Liver (tissue), 8 donors: ENCODE measurements at regions not wholly inside any gene's neighbourhood (a gene's known extent, or its start where the extent isn't known, plus 50 kb on each side); places are given as distances from the start of the nearest gene placed in this dataset.

Experiments
- DNase-seq: peaks from one replicate; pipeline ENCODE4 v3.0.0-alpha.2; 2017; ENCODE audit warnings: low spot score
- H3K27ac ChIP-seq, 2 donors: one replicate each; pipeline ENCODE4 v1.7.0; 2013; ENCODE audit warnings: inconsistent platforms in 2 of 2, low read length in 2 of 2, control low read depth in 1 of 2, low read depth in 1 of 2, mild to moderate bottlenecking in 1 of 2
- H3K27me3 ChIP-seq, 4 donors: one replicate each; pipeline versions ENCODE4 v1.6.1 to v1.7.0; 2013; ENCODE audit warnings: low read length in 3 of 4, inconsistent platforms in 1 of 4, mild to moderate bottlenecking in 1 of 4, moderate library complexity in 1 of 4; ENCODE audit not compliant: control insufficient read depth in 4 of 4, insufficient read depth in 4 of 4
- H3K36me3 ChIP-seq, 4 donors: one replicate each; pipeline versions ENCODE4 v1.6.1 to v1.7.0; 2013; ENCODE audit warnings: low read length in 3 of 4, mild to moderate bottlenecking in 3 of 4, low read depth in 1 of 4, moderate library complexity in 1 of 4; ENCODE audit not compliant: control insufficient read depth in 4 of 4, insufficient read depth in 3 of 4
- H3K4me1 ChIP-seq, 4 donors: one replicate each; pipeline versions ENCODE4 v1.6.1 to v1.7.0; 2013; ENCODE audit warnings: low read length in 3 of 4, mild to moderate bottlenecking in 3 of 4, moderate library complexity in 1 of 4; ENCODE audit not compliant: control insufficient read depth in 4 of 4, insufficient read depth in 4 of 4
- H3K4me3 ChIP-seq, 3 donors: one replicate each; pipeline versions ENCODE4 v1.6.1 to v1.7.0; 2013; ENCODE audit warnings: low read length in 3 of 3, control low read depth in 1 of 3, low read depth in 1 of 3, mild to moderate bottlenecking in 1 of 3
- H3K9ac ChIP-seq, 2 donors: one replicate each; pipeline ENCODE4 v1.7.0; 2013; ENCODE audit warnings: low read length in 2 of 2, mild to moderate bottlenecking in 2 of 2, moderate library complexity in 2 of 2, control low read depth in 1 of 2, low read depth in 1 of 2
- H3K9me3 ChIP-seq, 4 donors: one replicate each; pipeline versions ENCODE4 v1.6.1 to v1.7.0; 2013; ENCODE audit warnings: low read length in 3 of 4; ENCODE audit not compliant: control insufficient read depth in 4 of 4
- EGR1 ChIP-seq, 2 donors: IDR thresholded peaks; 2 replicates each; pipeline ENCODE4 v1.6.1; 2016 to 2018; ENCODE audit warnings: antibody characterized with exemption in 2 of 2, low read depth in 2 of 2
- FOXA1 ChIP-seq: IDR thresholded peaks from 2 replicates; pipeline ENCODE4 v1.6.1; 2016; ENCODE audit warnings: antibody characterized with exemption
- FOXA2 ChIP-seq: IDR thresholded peaks from 2 replicates; pipeline ENCODE4 v1.6.1; 2016; ENCODE audit warnings: antibody characterized with exemption
- GABPA ChIP-seq, 2 donors: IDR thresholded peaks in 1 of 2; conservative IDR thresholded peaks in 1 of 2; 2 replicates each; pipeline ENCODE4 v1.6.1; 2016; ENCODE audit warnings: antibody characterized with exemption in 2 of 2, mild to moderate bottlenecking in 1 of 2, moderate library complexity in 1 of 2
- HNF4A ChIP-seq, 2 donors: conservative IDR thresholded peaks; 2 replicates each; pipeline ENCODE4 v1.6.1; 2016; ENCODE audit warnings: antibody characterized with exemption in 2 of 2, mild to moderate bottlenecking in 2 of 2
- HNF4G ChIP-seq: IDR thresholded peaks from 2 replicates; pipeline ENCODE4 v1.6.1; 2016; ENCODE audit warnings: antibody characterized with exemption
- JUND ChIP-seq, 2 donors: IDR thresholded peaks; 2 replicates each; pipeline ENCODE4 v1.6.1; 2016; ENCODE audit warnings: antibody characterized with exemption in 2 of 2
- NR2F2 ChIP-seq: IDR thresholded peaks from 2 replicates; pipeline ENCODE4 v1.6.1; 2016; ENCODE audit warnings: antibody characterized with exemption
- RAD21 ChIP-seq, 2 donors: IDR thresholded peaks; 2 replicates each; pipeline ENCODE4 v1.6.1; 2016; ENCODE audit warnings: antibody characterized with exemption in 2 of 2, mild to moderate bottlenecking in 2 of 2
- RXRA ChIP-seq, 2 donors: IDR thresholded peaks; 2 replicates each; pipeline ENCODE4 v1.6.1; 2017 to 2018; ENCODE audit warnings: antibody characterized with exemption in 2 of 2, mild to moderate bottlenecking in 1 of 2
- SP1 ChIP-seq: IDR thresholded peaks from 2 replicates; pipeline ENCODE4 v1.6.1; 2018; ENCODE audit warnings: antibody characterized with exemption, mild to moderate bottlenecking
- TAF1 ChIP-seq: conservative IDR thresholded peaks from 2 replicates; pipeline ENCODE4 v1.6.1; 2016; ENCODE audit warnings: antibody characterized with exemption, mild to moderate bottlenecking
- YY1 ChIP-seq: IDR thresholded peaks from 2 replicates; pipeline ENCODE4 v1.6.1; 2016; ENCODE audit warnings: antibody characterized with exemption, mild to moderate bottlenecking
- WGBS: extraction: QIAGEN DNeasy Blood & Tissue Kit; methylation state at CpG from one replicate; pipeline ENCODE4 v1.1.7; 2013; 5-methylcytosine and 5-hydroxymethylcytosine counted together
- TF ChIP-seq, protein P1 (sequence below): fragments of 150-350 bp; IDR thresholded peaks from 2 replicates; pipeline ENCODE4 v1.5.1; 2017; ENCODE audit warnings: improper control_type of control experiment, low read depth, low read length; ENCODE audit not compliant: missing input control
- TF ChIP-seq, protein P2 (sequence below): IDR thresholded peaks from 2 replicates; pipeline ENCODE4 v1.6.1; 2016; ENCODE audit warnings: antibody characterized with exemption
- TF ChIP-seq, protein P3 (sequence below): IDR thresholded peaks from 2 replicates; pipeline ENCODE4 v1.6.1; 2016; ENCODE audit warnings: antibody characterized with exemption
- TF ChIP-seq, protein P4 (sequence below): IDR thresholded peaks from 2 replicates; pipeline ENCODE4 v1.6.1; 2016; ENCODE audit warnings: antibody characterized with exemption, mild to moderate bottlenecking
- TF ChIP-seq, protein P5 (sequence below): IDR thresholded peaks from 2 replicates; pipeline ENCODE4 v1.6.1; 2016; ENCODE audit warnings: antibody characterized with exemption
- donor health status: healthy.
- donor health status: healthy.
- donor health status: healthy.
- donor health status: healthy.
- donor health status: healthy.

DNA sequence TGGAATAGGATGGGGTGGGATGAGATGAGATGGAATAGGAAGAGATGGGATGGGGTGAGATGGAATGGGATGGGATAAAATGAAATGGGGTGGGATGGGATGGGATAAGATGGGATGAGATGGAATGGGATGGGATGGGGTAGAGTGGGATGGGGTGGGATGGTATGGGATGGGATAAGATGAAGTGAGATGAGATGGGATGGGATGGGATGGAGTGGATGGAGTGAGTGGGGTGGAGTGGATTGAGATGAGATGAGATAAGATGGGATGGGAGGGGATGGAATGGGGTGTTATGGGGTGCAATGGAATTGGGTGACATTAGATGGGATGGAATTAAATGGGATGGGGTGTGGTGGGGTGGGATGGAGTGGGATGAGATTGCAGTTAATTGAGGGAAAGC lies 279.2 kb upstream of the CDH5 start:
- Histone ChIP-seq H3K36me3 (no peaks in the 10 kb centered on the region), H3K27me3 (no peaks in the 10 kb centered on the region), H3K4me1 (no peaks in the 10 kb centered on the region), H3K9me3 (no peaks in the 10 kb centered on the region), H3K4me3 (no peak overlapping the region), H3K27ac (no peak overlapping the region), H3K9ac (no peak overlapping the region)
- DNase-seq: no peak
- TF ChIP-seq GABPA (IDR thresholded peaks at IDR 0.05 in 1 of 2, conservative IDR thresholded peaks at IDR 0.05 in 1 of 2): no peak
- no peak for TF ChIP-seq RXRA (IDR thresholded peaks at IDR 0.05)
- no peak for TF ChIP-seq EGR1 (IDR thresholded peaks at IDR 0.05; ENCODE audit: low read depth in 2 of 2)
- TF ChIP-seq YY1: no peak
- no peak for TF ChIP-seq FOXA1
- no peak for TF ChIP-seq HNF4A (conservative IDR thresholded peaks at IDR 0.05)
- no peak for TF ChIP-seq NR2F2
- no peak for TF ChIP-seq RAD21 (IDR thresholded peaks at IDR 0.05)
- TF ChIP-seq, protein P1, sequence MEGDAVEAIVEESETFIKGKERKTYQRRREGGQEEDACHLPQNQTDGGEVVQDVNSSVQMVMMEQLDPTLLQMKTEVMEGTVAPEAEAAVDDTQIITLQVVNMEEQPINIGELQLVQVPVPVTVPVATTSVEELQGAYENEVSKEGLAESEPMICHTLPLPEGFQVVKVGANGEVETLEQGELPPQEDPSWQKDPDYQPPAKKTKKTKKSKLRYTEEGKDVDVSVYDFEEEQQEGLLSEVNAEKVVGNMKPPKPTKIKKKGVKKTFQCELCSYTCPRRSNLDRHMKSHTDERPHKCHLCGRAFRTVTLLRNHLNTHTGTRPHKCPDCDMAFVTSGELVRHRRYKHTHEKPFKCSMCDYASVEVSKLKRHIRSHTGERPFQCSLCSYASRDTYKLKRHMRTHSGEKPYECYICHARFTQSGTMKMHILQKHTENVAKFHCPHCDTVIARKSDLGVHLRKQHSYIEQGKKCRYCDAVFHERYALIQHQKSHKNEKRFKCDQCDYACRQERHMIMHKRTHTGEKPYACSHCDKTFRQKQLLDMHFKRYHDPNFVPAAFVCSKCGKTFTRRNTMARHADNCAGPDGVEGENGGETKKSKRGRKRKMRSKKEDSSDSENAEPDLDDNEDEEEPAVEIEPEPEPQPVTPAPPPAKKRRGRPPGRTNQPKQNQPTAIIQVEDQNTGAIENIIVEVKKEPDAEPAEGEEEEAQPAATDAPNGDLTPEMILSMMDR: no peak
- TF ChIP-seq, protein P2, sequence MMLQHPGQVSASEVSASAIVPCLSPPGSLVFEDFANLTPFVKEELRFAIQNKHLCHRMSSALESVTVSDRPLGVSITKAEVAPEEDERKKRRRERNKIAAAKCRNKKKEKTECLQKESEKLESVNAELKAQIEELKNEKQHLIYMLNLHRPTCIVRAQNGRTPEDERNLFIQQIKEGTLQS: no peak
- no peak for TF ChIP-seq TAF1
- TF ChIP-seq, protein P3, sequence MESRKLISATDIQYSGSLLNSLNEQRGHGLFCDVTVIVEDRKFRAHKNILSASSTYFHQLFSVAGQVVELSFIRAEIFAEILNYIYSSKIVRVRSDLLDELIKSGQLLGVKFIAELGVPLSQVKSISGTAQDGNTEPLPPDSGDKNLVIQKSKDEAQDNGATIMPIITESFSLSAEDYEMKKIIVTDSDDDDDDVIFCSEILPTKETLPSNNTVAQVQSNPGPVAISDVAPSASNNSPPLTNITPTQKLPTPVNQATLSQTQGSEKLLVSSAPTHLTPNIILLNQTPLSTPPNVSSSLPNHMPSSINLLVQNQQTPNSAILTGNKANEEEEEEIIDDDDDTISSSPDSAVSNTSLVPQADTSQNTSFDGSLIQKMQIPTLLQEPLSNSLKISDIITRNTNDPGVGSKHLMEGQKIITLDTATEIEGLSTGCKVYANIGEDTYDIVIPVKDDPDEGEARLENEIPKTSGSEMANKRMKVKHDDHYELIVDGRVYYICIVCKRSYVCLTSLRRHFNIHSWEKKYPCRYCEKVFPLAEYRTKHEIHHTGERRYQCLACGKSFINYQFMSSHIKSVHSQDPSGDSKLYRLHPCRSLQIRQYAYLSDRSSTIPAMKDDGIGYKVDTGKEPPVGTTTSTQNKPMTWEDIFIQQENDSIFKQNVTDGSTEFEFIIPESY: no peak
- TF ChIP-seq FOXA2: no peak
- TF ChIP-seq, protein P4, sequence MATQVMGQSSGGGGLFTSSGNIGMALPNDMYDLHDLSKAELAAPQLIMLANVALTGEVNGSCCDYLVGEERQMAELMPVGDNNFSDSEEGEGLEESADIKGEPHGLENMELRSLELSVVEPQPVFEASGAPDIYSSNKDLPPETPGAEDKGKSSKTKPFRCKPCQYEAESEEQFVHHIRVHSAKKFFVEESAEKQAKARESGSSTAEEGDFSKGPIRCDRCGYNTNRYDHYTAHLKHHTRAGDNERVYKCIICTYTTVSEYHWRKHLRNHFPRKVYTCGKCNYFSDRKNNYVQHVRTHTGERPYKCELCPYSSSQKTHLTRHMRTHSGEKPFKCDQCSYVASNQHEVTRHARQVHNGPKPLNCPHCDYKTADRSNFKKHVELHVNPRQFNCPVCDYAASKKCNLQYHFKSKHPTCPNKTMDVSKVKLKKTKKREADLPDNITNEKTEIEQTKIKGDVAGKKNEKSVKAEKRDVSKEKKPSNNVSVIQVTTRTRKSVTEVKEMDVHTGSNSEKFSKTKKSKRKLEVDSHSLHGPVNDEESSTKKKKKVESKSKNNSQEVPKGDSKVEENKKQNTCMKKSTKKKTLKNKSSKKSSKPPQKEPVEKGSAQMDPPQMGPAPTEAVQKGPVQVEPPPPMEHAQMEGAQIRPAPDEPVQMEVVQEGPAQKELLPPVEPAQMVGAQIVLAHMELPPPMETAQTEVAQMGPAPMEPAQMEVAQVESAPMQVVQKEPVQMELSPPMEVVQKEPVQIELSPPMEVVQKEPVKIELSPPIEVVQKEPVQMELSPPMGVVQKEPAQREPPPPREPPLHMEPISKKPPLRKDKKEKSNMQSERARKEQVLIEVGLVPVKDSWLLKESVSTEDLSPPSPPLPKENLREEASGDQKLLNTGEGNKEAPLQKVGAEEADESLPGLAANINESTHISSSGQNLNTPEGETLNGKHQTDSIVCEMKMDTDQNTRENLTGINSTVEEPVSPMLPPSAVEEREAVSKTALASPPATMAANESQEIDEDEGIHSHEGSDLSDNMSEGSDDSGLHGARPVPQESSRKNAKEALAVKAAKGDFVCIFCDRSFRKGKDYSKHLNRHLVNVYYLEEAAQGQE: no peak
- no peak for TF ChIP-seq SP1

DNA sequence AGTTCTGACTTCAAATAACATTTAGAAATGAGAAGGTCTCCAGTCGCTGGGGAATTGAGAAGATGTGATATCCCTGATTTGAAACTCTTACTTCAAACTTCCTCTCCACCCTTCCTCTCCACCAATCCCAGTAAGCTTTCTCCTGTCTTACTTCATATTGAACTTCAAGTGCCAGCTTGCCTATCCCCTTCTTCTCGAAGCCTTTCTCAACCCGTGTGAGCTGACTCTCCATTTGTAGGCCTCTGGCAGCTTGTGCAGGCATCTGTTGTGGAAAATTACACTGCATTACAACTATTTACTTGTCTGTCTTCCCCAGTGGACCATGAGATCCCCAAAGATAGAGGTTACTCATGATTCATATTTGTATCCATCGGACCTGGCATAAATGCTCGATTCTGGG lies 280.8 kb upstream of the CDH5 start:
- Histone ChIP-seq H3K4me3 (no peak overlapping the region), H3K36me3 (no peaks in the 10 kb centered on the region), H3K27ac (no peak overlapping the region), H3K9me3 (no peaks in the 10 kb centered on the region), H3K27me3 (no peaks in the 10 kb centered on the region), H3K4me1 (no peaks in the 10 kb centered on the region), H3K9ac (no peak overlapping the region)
- WGBS: 78% methylated on average over 5 of the region's 5 CpGs
- no peak for DNase-seq
- no peak for TF ChIP-seq YY1
- no peak for TF ChIP-seq FOXA1
- TF ChIP-seq HNF4A (conservative IDR thresholded peaks at IDR 0.05): no peak
- TF ChIP-seq, protein P2: no peak
- TF ChIP-seq TAF1: no peak
- TF ChIP-seq EGR1 (IDR thresholded peaks at IDR 0.05; ENCODE audit: low read depth in 2 of 2): no peak
- TF ChIP-seq GABPA (IDR thresholded peaks at IDR 0.05 in 1 of 2, conservative IDR thresholded peaks at IDR 0.05 in 1 of 2): no peak
- TF ChIP-seq SP1: no peak
- no peak for TF ChIP-seq RXRA (IDR thresholded peaks at IDR 0.05)
- TF ChIP-seq, protein P1: no peak
- TF ChIP-seq, protein P3: no peak
- TF ChIP-seq NR2F2: no peak
- TF ChIP-seq HNF4G: no peak
- no peak for TF ChIP-seq JUND (IDR thresholded peaks at IDR 0.05)
- TF ChIP-seq, protein P5, sequence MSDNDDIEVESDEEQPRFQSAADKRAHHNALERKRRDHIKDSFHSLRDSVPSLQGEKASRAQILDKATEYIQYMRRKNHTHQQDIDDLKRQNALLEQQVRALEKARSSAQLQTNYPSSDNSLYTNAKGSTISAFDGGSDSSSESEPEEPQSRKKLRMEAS: no peak
- TF ChIP-seq FOXA2: no peak
- no peak for TF ChIP-seq RAD21 (IDR thresholded peaks at IDR 0.05)
